ENCODE measurements at regions not wholly inside any gene's neighbourhood (a gene's known extent, or its start where the extent isn't known, plus 50 kb on each side); places are given as distances from the start of the nearest gene placed in this dataset.

- DNase-seq (ENCODE audit: extremely low read depth, low read depth): no peak
- no peak for TF ChIP-seq CTCF (IDR thresholded peaks at IDR 0.05; ENCODE audit: low read depth, low read length)
Observed at GRCh38 chr4:136743238-136743637, 789.1 kb downstream of the PCDH18 start.

GRCh38 chr4:136742333-136742732 lies 790.0 kb downstream of the PCDH18 start:
- DNase-seq (ENCODE audit: extremely low read depth, low read depth): no peak

GRCh38 chr4:136741468-136741867 lies 790.8 kb downstream of the PCDH18 start:
- no peak for DNase-seq (ENCODE audit: extremely low read depth, low read depth)
- TF ChIP-seq CTCF (IDR thresholded peaks at IDR 0.05; ENCODE audit: low read depth, low read length): no peak

More at GRCh38 chr4:136742333-136742732, 790.0 kb downstream of the PCDH18 start:
- no peak for TF ChIP-seq CTCF (IDR thresholded peaks at IDR 0.05; ENCODE audit: low read depth, low read length)

- no peak for DNase-seq (ENCODE audit: extremely low read depth, low read depth)
- no peak for TF ChIP-seq CTCF (IDR thresholded peaks at IDR 0.05; ENCODE audit: low read depth, low read length)
Observed at GRCh38 chr4:136740326-136740725, 792.0 kb downstream of the PCDH18 start.

- no peak for DNase-seq (ENCODE audit: extremely low read depth, low read depth)
- TF ChIP-seq CTCF (IDR thresholded peaks at IDR 0.05; ENCODE audit: low read depth, low read length): no peak
Observed at GRCh38 chr4:136737066-136737465, 795.2 kb downstream of the PCDH18 start.

GRCh38 chr4:136731025-136731424 lies 801.3 kb downstream of the PCDH18 start:
- TF ChIP-seq CTCF (IDR thresholded peaks at IDR 0.05; ENCODE audit: low read depth, low read length): no peak
- DNase-seq (ENCODE audit: extremely low read depth, low read depth): no peak

GRCh38 chr4:136725286-136726081 lies 806.8 kb downstream of the PCDH18 start:
- TF ChIP-seq CTCF (IDR thresholded peaks at IDR 0.05; ENCODE audit: low read depth, low read length): no peak
- DNase-seq (ENCODE audit: extremely low read depth, low read depth): no peak

Data from AG09319 (cell line).